Kidney epithelial cell (primary cell): ENCODE measurements at regions not wholly inside any gene's neighbourhood (a gene's known extent, or its start where the extent isn't known, plus 50 kb on each side); places are given as distances from the start of the nearest gene placed in this dataset.

ENCODE experiments used
- DNase-seq: peaks from one replicate; pipeline ENCODE4 v3.0.0-alpha.2; 2010; ENCODE audit warnings: low read depth
- H3K27me3 ChIP-seq: 2 replicates; pipeline ENCODE4 v1.6.0; 2011; ENCODE audit warnings: low read length; ENCODE audit not compliant: control insufficient read depth, insufficient read depth
- H3K36me3 ChIP-seq: 2 replicates; pipeline ENCODE4 v1.5.1; 2011; ENCODE audit warnings: low read length; ENCODE audit not compliant: control insufficient read depth, insufficient read depth
- H3K4me3 ChIP-seq: 2 replicates; pipeline ENCODE4 v1.5.1; 2011; ENCODE audit warnings: low read depth, mild to moderate bottlenecking, control low read depth, low read length
- CTCF ChIP-seq: IDR thresholded peaks from 2 replicates; pipeline ENCODE4 v1.5.1; 2011; ENCODE audit warnings: mild to moderate bottlenecking, moderate library complexity, low read length, control low read depth, inconsistent platforms; ENCODE audit not compliant: insufficient read depth, poor library complexity, severe bottlenecking

GRCh38 chr10:4186849-4187540 lies 402.0 kb upstream of the KLF6 start:
- no peak for TF ChIP-seq CTCF
- H3K4me3 ChIP-seq, result no peak overlapping the region
- H3K36me3 ChIP-seq, result no peaks in the 10 kb centered on the region
- no peak for DNase-seq
- no peaks in the 10 kb centered on the region for H3K27me3 ChIP-seq

GRCh38 chr10:4183761-4184261 lies 398.8 kb upstream of the KLF6 start:
- no peaks in the 10 kb centered on the region for H3K27me3 ChIP-seq
- TF ChIP-seq CTCF, result no peak
- no peaks in the 10 kb centered on the region for H3K36me3 ChIP-seq
- no peak for DNase-seq
- H3K4me3 ChIP-seq, result no peak overlapping the region

GRCh38 chr10:4181621-4182049 lies 396.6 kb upstream of the KLF6 start:
- Histone ChIP-seq H3K4me3 (no peak overlapping the region), H3K27me3 (no peaks in the 10 kb centered on the region), H3K36me3 (no peaks in the 10 kb centered on the region)
- TF ChIP-seq CTCF, result no peak
- DNase-seq, result no peak

GRCh38 chr10:4181081-4181480 lies 396.1 kb upstream of the KLF6 start:
- H3K27me3 ChIP-seq, result no peaks in the 10 kb centered on the region
- no peak for DNase-seq
- no peak for TF ChIP-seq CTCF
- H3K36me3 ChIP-seq, result no peaks in the 10 kb centered on the region
- H3K4me3 ChIP-seq, result no peak overlapping the region

- Histone ChIP-seq H3K36me3 (no peaks in the 10 kb centered on the region), H3K27me3 (no peaks in the 10 kb centered on the region), H3K4me3 (no peak overlapping the region)
- TF ChIP-seq CTCF, result no peak
- DNase-seq, result no peak
Measured at GRCh38 chr10:4177791-4178190, 392.8 kb upstream of the KLF6 start.

GRCh38 chr10:4176500-4177281 lies 391.7 kb upstream of the KLF6 start:
- no peak for TF ChIP-seq CTCF
- no peak overlapping the region for H3K4me3 ChIP-seq
- H3K36me3 ChIP-seq, result no peaks in the 10 kb centered on the region
- no peaks in the 10 kb centered on the region for H3K27me3 ChIP-seq
- no peak for DNase-seq
